Prostate gland (tissue), 2 donors: ENCODE measurements at regions not wholly inside any gene's neighbourhood (a gene's known extent, or its start where the extent isn't known, plus 50 kb on each side); places are given as distances from the start of the nearest gene placed in this dataset.

Source experiments
- DNase-seq: peaks from one replicate; pipeline ENCODE4 v3.0.0-alpha.2; 2019; ENCODE audit warnings: low spot score
- H3K27ac ChIP-seq, 2 donors: fragments of 200-600 bp; sonication (generic); 2 replicates each; pipeline ENCODE4 v1.5.1; 2017 to 2019
- H3K27me3 ChIP-seq: fragments of 200-600 bp; sonication (generic); replicated peaks from 2 replicates; pipeline ENCODE4 v1.5.1; 2019; ENCODE audit not compliant: insufficient read depth
- H3K36me3 ChIP-seq, 2 donors: fragments of 200-600 bp; sonication (generic); 1 replicate in 1 of 2; 2 replicates in 1 of 2; pipeline versions ENCODE4 v1.5.1 to v1.8.1; 2017 to 2019
- H3K4me1 ChIP-seq: fragments of 200-600 bp; sonication (generic); replicated peaks from 2 replicates; pipeline ENCODE4 v1.5.1; 2019
- H3K4me3 ChIP-seq, 2 donors: fragments of 200-600 bp; sonication (generic); 2 replicates each; pipeline ENCODE4 v1.5.1; 2017 to 2019
- H3K9me3 ChIP-seq: fragments of 200-600 bp; sonication (generic); 2 replicates; pipeline ENCODE4 v1.5.1; 2017
- POLR2A ChIP-seq: fragments of 450-650 bp; IDR thresholded peaks from one replicate; pipeline ENCODE4 v1.6.1; 2016; ENCODE audit warnings: antibody characterized with exemption, mild to moderate bottlenecking
- POLR2AphosphoS5 ChIP-seq: sonication (generic); formaldehyde crosslinking; IDR thresholded peaks from one replicate; pipeline ENCODE4 v1.6.1; 2017; ENCODE audit warnings: antibody characterized with exemption
- WGBS: methylation state at CpG from one replicate; pipeline ENCODE4 v1.1.5; 2018; 5-methylcytosine and 5-hydroxymethylcytosine counted together
- intact Hi-C: fragments of 100-400 bp; cut with DNase I; formaldehyde crosslinking; loops from one replicate; pipeline ENCODE4 v1.14.2; 2022
- TF ChIP-seq, protein P1 (sequence below), 4 experiments: fragments of 200-600 bp in 2 of 4; fragments of 450-650 bp in 2 of 4; sonication (generic) in 2 of 4; IDR thresholded peaks; 1 replicate in 3 of 4; 2 replicates in 1 of 4; pipeline ENCODE4 v1.5.1; 2016 to 2019; ENCODE audit warnings: antibody characterized with exemption in 4 of 4, mild to moderate bottlenecking in 2 of 4, moderate library complexity in 2 of 4

DNA sequence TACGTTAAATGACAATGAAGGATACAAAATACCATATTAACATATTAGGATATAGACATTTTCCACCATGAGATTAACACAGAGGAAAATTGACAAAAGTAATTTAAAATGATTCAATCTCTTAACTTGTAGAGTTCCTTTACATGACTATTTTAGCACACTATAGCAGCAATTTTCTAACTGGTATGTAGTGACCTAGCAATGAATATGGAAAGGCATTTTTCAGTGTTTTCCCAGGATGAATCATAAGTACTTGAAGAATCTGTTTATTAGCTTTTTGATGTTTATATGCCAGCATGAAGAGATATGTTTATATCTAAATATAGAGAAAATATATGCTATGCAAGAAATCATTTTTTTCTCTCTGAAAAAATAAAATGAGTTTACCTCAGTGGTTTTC, 782.5 kb upstream of the CDH10 start:
- no peaks in the 10 kb centered on the region for H3K9me3 ChIP-seq
- no peaks in the 10 kb centered on the region for H3K27me3 ChIP-seq
- H3K36me3 ChIP-seq: no peaks in the 10 kb centered on the region
- 95% methylated on average over 1 of the region's 1 CpG for WGBS
- H3K4me1 ChIP-seq: no peaks in the 10 kb centered on the region
- TF ChIP-seq POLR2AphosphoS5: no peak
- no peak for TF ChIP-seq POLR2A
- TF ChIP-seq, protein P1, sequence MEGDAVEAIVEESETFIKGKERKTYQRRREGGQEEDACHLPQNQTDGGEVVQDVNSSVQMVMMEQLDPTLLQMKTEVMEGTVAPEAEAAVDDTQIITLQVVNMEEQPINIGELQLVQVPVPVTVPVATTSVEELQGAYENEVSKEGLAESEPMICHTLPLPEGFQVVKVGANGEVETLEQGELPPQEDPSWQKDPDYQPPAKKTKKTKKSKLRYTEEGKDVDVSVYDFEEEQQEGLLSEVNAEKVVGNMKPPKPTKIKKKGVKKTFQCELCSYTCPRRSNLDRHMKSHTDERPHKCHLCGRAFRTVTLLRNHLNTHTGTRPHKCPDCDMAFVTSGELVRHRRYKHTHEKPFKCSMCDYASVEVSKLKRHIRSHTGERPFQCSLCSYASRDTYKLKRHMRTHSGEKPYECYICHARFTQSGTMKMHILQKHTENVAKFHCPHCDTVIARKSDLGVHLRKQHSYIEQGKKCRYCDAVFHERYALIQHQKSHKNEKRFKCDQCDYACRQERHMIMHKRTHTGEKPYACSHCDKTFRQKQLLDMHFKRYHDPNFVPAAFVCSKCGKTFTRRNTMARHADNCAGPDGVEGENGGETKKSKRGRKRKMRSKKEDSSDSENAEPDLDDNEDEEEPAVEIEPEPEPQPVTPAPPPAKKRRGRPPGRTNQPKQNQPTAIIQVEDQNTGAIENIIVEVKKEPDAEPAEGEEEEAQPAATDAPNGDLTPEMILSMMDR (IDR thresholded peaks at IDR 0.05): no peak
- no peak overlapping the region for H3K4me3 ChIP-seq
- intact Hi-C loops: no loop called here
- DNase-seq: no peak
- H3K27ac ChIP-seq: no peak overlapping the region

DNA sequence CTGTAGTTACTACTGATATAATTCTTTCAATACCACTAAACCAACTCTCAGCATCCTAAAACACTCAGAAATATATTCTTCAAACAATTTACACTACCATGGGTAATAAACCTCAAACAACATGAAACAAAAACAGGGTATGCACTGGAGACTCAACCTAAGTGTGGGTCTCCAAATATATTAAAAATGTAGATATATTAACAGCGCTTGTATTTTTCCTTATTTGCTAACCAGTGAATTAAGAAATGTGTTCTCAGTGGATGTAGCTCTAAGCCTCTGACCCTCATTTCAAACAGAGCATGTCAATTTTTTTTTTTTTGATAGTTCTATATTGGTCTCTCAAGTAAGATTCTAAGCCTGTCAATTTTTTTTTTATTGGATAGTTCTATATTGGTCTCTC, 778.5 kb upstream of the CDH10 start:
- H3K9me3 ChIP-seq: no peaks in the 10 kb centered on the region
- intact Hi-C loops: no loop called here
- H3K4me1 ChIP-seq: no peaks in the 10 kb centered on the region
- H3K36me3 ChIP-seq: no peaks in the 10 kb centered on the region
- DNase-seq: no peak
- TF ChIP-seq POLR2AphosphoS5 (no peak), POLR2A (no peak)
- TF ChIP-seq, protein P1 (IDR thresholded peaks at IDR 0.05): no peak
- H3K4me3 ChIP-seq: no peak overlapping the region
- H3K27ac ChIP-seq: no peak overlapping the region
- WGBS: 92% methylated on average over 1 of the region's 1 CpG
- no peaks in the 10 kb centered on the region for H3K27me3 ChIP-seq

DNA sequence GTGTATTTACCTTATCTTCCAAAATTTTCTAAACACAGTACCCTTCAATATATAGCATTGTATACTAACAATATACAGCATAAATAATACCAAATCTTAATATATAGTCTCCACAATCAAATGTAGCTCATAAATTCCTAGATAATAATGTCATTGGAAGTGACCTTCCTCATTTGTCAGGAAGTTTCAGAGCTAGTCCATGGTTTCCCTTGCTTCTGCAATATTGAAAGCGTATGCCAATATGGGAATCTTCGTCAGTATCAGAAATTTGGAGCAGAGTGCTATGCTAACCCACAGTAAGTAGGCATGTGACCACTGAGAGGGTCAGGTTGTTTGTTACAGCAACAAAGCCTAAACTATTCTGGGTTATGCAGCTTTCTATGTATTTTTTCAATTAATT, 774.9 kb upstream of the CDH10 start:
- TF ChIP-seq POLR2AphosphoS5 (no peak), POLR2A (no peak)
- TF ChIP-seq, protein P1 (IDR thresholded peaks at IDR 0.05): no peak
- H3K4me3 ChIP-seq: no peak overlapping the region
- 92% methylated on average over 2 of the region's 2 CpGs for WGBS
- no peaks in the 10 kb centered on the region for H3K9me3 ChIP-seq
- H3K4me1 ChIP-seq: no peaks in the 10 kb centered on the region
- DNase-seq: no peak
- no peaks in the 10 kb centered on the region for H3K36me3 ChIP-seq
- intact Hi-C loops: no loop called here
- no peaks in the 10 kb centered on the region for H3K27me3 ChIP-seq
- H3K27ac ChIP-seq: no peak overlapping the region

DNA sequence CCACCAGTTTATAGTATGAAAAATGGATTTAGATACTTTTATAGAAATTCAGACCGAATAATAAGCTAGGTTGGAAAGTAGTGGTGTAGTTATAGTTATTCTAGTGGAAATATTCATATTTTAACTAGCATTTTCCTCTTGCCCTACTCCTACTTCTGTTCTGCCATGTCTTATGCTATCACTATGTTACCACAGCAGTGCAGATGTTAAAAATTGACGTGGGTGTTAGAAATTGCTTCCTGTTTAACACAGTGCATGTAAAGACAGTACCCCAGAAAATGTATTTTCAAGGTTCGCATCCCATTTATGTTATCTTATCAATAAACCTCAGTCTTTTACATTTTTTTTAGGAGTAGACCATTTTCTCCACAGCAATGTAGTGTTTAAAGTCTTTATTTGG, 774.2 kb upstream of the CDH10 start:
- intact Hi-C loops: no loop called here
- no peaks in the 10 kb centered on the region for H3K36me3 ChIP-seq
- WGBS: 74% methylated on average over 3 of the region's 3 CpGs
- no peak for TF ChIP-seq POLR2A
- TF ChIP-seq, protein P1 (IDR thresholded peaks at IDR 0.05): no peak
- TF ChIP-seq POLR2AphosphoS5: no peak
- H3K4me1 ChIP-seq: no peaks in the 10 kb centered on the region
- H3K9me3 ChIP-seq: no peaks in the 10 kb centered on the region
- H3K27me3 ChIP-seq: no peaks in the 10 kb centered on the region
- no peak overlapping the region for H3K4me3 ChIP-seq
- H3K27ac ChIP-seq: no peak overlapping the region
- DNase-seq: no peak

DNA sequence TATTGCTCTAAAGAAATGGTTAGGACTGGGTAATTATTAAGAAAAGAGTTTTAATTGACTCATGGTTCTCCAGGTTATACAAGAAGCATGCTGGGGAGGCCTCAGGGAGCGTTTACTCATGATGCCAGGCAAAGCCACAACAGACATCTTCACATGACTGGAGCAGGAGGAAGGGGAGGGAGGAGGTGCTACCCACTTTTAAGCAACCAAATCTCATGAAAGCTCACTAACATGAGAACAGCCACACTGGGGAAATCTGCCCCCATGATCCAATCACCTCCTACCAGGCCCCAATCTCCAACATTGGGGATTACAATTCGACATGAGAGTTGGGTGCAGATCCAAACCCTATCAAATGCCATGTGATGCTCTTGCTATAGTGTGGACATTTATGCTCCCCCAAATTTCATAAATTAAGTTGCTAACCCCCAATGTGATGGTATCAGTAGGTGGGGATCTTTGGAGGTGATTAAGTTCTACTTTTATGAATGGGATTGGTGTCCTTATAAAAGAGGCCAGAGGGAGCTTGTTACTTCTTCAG, 773.6 kb upstream of the CDH10 start:
- Histone ChIP-seq H3K27me3 (no peaks in the 10 kb centered on the region), H3K4me1 (no peaks in the 10 kb centered on the region), H3K9me3 (no peaks in the 10 kb centered on the region), H3K36me3 (no peaks in the 10 kb centered on the region), H3K4me3 (no peak overlapping the region), H3K27ac (no peak overlapping the region)
- TF ChIP-seq POLR2AphosphoS5: no peak
- TF ChIP-seq POLR2A: no peak
- TF ChIP-seq, protein P1 (IDR thresholded peaks at IDR 0.05): no peak
- 64% methylated on average over 2 of the region's 2 CpGs for WGBS
- intact Hi-C loops: no loop called here
- no peak for DNase-seq
